Left lung (tissue), 4 donors: ENCODE measurements at regions not wholly inside any gene's neighbourhood (a gene's known extent, or its start where the extent isn't known, plus 50 kb on each side); places are given as distances from the start of the nearest gene placed in this dataset.
A peak's percentile ranks its signal among the peaks of the same experiment; 100 is the strongest.
"Not testable (repeated sequence)": the region's sequence is repeated elsewhere in the genome, so short reads cannot be mapped to it uniquely, and the experiment has no call there.

ENCODE experiments used
- ATAC-seq: fragments of 200-7000 bp; cut with Tn5 transposase; one replicate; pipeline ENCODE4 v1.9.1; 2020; ENCODE audit warnings: moderate library complexity
- DNase-seq, 4 donors: peaks; one replicate each; pipeline ENCODE4 v3.0.0-alpha.2; 2013 to 2020
- H3K27ac ChIP-seq, 2 donors: fragments of 200-600 bp; sonication (generic) in 1 of 2; one replicate each; pipeline versions ENCODE4 v1.5.0 to v1.8.0; 2020 to 2021
- H3K27me3 ChIP-seq, 2 donors: fragments of 200-600 bp; sonication (generic) in 1 of 2; one replicate each; pipeline versions ENCODE4 v1.5.0 to v1.8.0; 2020 to 2021
- H3K36me3 ChIP-seq, 2 donors: fragments of 200-600 bp; sonication (generic) in 1 of 2; one replicate each; pipeline versions ENCODE4 v1.5.0 to v1.8.0; 2020 to 2021
- H3K4me1 ChIP-seq, 2 donors: fragments of 200-600 bp; one replicate each; pipeline ENCODE4 v1.8.0; 2021
- H3K4me3 ChIP-seq, 2 donors: fragments of 200-600 bp; sonication (generic) in 1 of 2; one replicate each; pipeline versions ENCODE4 v1.5.0 to v1.8.0; 2020 to 2021; ENCODE audit warnings: mild to moderate bottlenecking in 1 of 2
- H3K9me3 ChIP-seq, 2 donors: fragments of 200-600 bp; sonication (generic) in 1 of 2; one replicate each; pipeline versions ENCODE4 v1.5.0 to v1.8.0; 2020 to 2021
- intact Hi-C, 2 donors: fragments of 100-400 bp; cut with DNase I; formaldehyde crosslinking; loops; one replicate each; pipeline versions ENCODE4 v1.11.2 to v1.14.2; 2022
- TF ChIP-seq, protein P1 (sequence below), 2 donors: fragments of 200-600 bp; sonication (generic) in 1 of 2; IDR thresholded peaks; one replicate each; pipeline versions ENCODE4 v1.5.0 to v1.8.0; 2021; ENCODE audit warnings: antibody characterized with exemption in 2 of 2
- donor health status: DM: no; HTN: yes; CAD: no.
- donor health status: DM: no; HTN: no; CAD: no.

DNA sequence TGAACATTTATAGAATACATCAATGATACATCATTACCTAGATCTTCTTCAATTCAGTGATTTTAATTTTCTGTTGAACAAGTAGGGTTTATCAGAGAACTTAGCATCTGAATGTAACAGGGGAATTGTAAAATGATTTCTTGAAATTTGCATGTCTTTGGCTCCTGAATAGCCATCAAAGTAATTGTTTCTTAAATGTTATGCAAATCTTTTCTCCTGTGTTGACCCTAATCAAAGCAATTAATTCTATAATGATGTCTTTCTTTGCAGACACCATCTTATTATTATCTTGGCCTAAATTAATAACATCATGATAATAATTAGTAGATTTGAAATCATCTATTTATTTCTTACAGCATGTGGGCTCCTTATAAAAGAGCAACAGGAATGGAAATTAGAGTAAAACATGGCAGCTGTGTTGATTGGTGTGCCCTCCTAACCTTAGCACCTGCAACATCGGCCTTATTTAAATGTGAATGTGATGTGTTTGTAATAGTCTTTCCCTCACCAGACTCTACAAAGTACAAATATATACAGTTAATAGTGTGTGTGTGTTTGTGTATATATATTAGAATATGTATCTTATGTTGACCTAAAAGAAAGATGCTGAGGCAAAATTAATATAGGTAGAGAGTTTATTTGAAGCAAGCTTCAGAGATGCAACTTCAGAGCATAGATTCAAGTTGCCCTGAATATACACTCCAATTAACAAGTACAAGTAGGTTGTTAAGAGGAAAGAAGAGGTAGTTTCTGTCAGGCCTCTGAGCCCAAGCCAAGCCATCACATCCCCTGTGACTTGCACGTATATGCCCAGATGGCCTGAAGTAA, 328.0 kb upstream of the TECRL start:
- H3K27me3 ChIP-seq = no peaks in the 10 kb centered on the region
- no peaks in the 10 kb centered on the region for H3K9me3 ChIP-seq
- H3K36me3 ChIP-seq = no peaks in the 10 kb centered on the region
- intact Hi-C loops = no loop called here
- H3K4me3 ChIP-seq = no peak overlapping the region
- ATAC-seq (no peak), DNase-seq (no peak)
- no peaks in the 10 kb centered on the region for H3K4me1 ChIP-seq
- H3K27ac ChIP-seq = no peak overlapping the region
- TF ChIP-seq, protein P1, sequence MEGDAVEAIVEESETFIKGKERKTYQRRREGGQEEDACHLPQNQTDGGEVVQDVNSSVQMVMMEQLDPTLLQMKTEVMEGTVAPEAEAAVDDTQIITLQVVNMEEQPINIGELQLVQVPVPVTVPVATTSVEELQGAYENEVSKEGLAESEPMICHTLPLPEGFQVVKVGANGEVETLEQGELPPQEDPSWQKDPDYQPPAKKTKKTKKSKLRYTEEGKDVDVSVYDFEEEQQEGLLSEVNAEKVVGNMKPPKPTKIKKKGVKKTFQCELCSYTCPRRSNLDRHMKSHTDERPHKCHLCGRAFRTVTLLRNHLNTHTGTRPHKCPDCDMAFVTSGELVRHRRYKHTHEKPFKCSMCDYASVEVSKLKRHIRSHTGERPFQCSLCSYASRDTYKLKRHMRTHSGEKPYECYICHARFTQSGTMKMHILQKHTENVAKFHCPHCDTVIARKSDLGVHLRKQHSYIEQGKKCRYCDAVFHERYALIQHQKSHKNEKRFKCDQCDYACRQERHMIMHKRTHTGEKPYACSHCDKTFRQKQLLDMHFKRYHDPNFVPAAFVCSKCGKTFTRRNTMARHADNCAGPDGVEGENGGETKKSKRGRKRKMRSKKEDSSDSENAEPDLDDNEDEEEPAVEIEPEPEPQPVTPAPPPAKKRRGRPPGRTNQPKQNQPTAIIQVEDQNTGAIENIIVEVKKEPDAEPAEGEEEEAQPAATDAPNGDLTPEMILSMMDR (IDR thresholded peaks at IDR 0.05) = no peak

DNA sequence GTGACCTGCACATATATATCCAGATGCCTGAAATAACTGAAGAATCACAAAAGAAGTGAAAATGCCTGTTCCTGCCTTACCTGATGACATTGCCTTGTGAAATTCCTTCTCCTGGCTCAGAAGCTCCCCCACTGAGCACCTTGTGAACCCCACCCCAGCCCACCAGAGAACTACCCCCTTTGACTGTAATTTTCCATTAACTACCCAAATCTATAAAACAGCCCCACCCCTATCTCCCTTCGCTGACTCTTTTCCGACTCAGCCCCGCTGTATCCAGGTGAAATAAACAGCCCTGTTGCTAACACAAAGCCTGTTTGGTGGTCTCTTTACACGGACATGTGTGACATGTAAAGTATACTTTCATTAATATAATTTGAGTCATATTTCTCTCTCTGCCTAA, 320.3 kb upstream of the TECRL start:
- H3K4me3 ChIP-seq = no peak overlapping the region
- no peak overlapping the region for H3K27ac ChIP-seq
- intact Hi-C loops = no loop called here
- no peak for ATAC-seq
- H3K36me3 ChIP-seq = no peaks in the 10 kb centered on the region
- no peaks in the 10 kb centered on the region for H3K27me3 ChIP-seq
- no peak for DNase-seq
- TF ChIP-seq, protein P1 (IDR thresholded peaks at IDR 0.05) = no peak
- H3K4me1 ChIP-seq = no peaks in the 10 kb centered on the region
- H3K9me3 ChIP-seq = peaks cover 0 to 14% of the 10 kb centered on the region in 2 donors

DNA sequence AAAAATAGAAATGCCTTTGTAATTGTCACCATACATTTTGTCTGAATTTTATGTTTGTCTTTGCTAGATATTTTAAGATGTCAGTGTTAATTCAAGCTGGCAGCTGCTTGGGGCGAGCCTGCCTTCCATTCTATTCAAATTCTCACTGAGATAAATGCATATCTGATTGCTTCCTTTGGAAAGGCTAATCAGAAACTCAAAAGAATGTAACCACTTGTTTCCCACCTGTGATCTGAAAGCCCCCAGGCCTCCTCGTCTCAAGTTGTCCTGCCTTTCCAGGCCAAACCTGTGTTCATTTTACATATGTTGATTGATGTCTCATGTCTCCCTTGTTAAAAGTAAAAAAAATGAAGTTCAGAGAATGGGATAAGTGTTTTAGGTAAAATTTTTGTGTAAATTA, 318.7 kb upstream of the TECRL start:
- H3K36me3 ChIP-seq = no peaks in the 10 kb centered on the region
- no peak overlapping the region for H3K27ac ChIP-seq
- DNase-seq = no peak
- H3K27me3 ChIP-seq = no peaks in the 10 kb centered on the region
- peaks cover 0 to 14% of the 10 kb centered on the region in 2 donors for H3K9me3 ChIP-seq
- TF ChIP-seq, protein P1 (IDR thresholded peaks at IDR 0.05) = no peak
- no peaks in the 10 kb centered on the region for H3K4me1 ChIP-seq
- intact Hi-C loops = no loop called here
- H3K4me3 ChIP-seq = no peak overlapping the region
- no peak for ATAC-seq

DNA sequence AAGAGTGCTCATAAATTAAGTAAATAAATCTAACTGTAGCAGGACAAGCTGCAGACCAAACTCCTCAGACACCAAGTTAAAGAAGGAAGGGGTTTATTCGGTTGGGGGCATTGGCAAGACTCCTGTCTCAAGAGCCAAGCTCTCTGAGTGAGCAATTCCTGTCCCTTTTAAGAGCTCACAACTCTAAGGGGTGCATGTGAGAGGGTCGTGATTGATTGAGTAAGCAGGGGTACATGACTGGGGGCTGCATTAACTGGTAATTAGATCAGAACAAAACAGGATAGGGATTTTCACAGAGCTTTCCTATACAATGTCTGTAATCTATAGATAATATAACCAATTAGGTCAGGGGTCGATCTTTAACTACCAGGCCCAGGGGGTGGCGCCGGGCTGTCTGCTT, 318.1 kb upstream of the TECRL start:
- DNase-seq, H3K27me3 ChIP-seq, H3K27ac ChIP-seq, H3K4me3 ChIP-seq, intact Hi-C loops, H3K4me1 ChIP-seq, ATAC-seq, H3K36me3 ChIP-seq: not testable (repeated sequence)
- H3K9me3 ChIP-seq = peaks cover 0 to 14% of the 10 kb centered on the region in 2 donors

DNA sequence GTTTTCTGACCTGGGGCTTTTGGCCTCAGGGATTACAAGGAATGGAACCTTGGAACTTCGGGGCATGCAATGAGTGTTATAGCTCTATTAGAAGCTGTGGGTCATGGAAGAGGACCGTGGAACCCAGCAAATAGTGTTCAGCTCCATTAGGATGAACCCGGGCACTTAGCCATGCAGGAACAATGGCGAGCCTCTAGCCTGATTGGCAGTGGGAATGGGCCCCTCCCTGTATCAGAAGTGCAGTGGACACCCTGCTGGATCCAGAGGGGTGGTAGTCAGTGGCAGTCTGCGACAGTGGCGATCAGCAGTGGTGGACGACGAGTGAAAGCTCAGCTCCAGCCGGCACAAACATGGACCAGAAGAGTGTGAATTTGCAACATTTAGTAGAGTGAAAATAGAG, 315.4 kb upstream of the TECRL start:
- no peak for ATAC-seq
- Histone ChIP-seq H3K4me3 (no peak overlapping the region), H3K36me3 (no peaks in the 10 kb centered on the region), H3K27ac (no peak overlapping the region), H3K9me3 (peaks cover 0 to 8% of the 10 kb centered on the region in 2 donors), H3K4me1 (no peaks in the 10 kb centered on the region), H3K27me3 (no peaks in the 10 kb centered on the region)
- intact Hi-C loops = no loop called here
- TF ChIP-seq, protein P1 (IDR thresholded peaks at IDR 0.05) = no peak
- peak in 1 of 4 donors; percentile 37 for DNase-seq

DNA sequence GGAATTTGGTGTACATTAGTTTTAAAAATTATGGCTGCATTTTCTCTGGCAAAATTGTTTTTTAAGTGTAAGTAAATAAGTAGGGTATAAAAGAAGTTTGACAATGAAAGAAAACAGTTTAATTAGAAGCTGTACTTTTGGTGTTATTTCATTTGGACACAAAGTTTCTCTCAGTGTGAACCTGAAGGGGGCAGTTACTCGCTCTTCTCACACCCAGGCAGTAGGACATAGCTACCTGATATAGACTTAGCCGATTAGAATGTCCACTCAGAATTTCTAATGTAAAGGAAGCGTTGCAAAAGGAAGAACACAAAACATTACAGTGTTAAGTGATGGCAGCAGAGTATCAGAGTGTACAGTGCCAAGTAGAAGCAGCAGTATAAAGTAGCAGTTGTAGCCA, 311.9 kb upstream of the TECRL start:
- no peaks in the 10 kb centered on the region for H3K36me3 ChIP-seq
- no peaks in the 10 kb centered on the region for H3K27me3 ChIP-seq
- no peak for DNase-seq
- no peak overlapping the region for H3K27ac ChIP-seq
- ATAC-seq = no peak
- H3K4me1 ChIP-seq = no peaks in the 10 kb centered on the region
- intact Hi-C loops = no loop called here
- H3K9me3 ChIP-seq = no peaks in the 10 kb centered on the region
- H3K4me3 ChIP-seq = no peak overlapping the region
- TF ChIP-seq, protein P1 (IDR thresholded peaks at IDR 0.05) = no peak
